ENCODE measurements at regions not wholly inside any gene's neighbourhood (a gene's known extent, or its start where the extent isn't known, plus 50 kb on each side); places are given as distances from the start of the nearest gene placed in this dataset.

GRCh38 chr6:4439159-4439558 lies 303.8 kb upstream of the ECI2 start:
- TF ChIP-seq, protein P1, sequence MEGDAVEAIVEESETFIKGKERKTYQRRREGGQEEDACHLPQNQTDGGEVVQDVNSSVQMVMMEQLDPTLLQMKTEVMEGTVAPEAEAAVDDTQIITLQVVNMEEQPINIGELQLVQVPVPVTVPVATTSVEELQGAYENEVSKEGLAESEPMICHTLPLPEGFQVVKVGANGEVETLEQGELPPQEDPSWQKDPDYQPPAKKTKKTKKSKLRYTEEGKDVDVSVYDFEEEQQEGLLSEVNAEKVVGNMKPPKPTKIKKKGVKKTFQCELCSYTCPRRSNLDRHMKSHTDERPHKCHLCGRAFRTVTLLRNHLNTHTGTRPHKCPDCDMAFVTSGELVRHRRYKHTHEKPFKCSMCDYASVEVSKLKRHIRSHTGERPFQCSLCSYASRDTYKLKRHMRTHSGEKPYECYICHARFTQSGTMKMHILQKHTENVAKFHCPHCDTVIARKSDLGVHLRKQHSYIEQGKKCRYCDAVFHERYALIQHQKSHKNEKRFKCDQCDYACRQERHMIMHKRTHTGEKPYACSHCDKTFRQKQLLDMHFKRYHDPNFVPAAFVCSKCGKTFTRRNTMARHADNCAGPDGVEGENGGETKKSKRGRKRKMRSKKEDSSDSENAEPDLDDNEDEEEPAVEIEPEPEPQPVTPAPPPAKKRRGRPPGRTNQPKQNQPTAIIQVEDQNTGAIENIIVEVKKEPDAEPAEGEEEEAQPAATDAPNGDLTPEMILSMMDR (IDR thresholded peaks at IDR 0.05) = no peak
- TF ChIP-seq TCF7L2 (IDR thresholded peaks at IDR 0.05; ENCODE audit: low read depth, low read length) = no peak
- no peak for TF ChIP-seq SIN3A (IDR thresholded peaks at IDR 0.05; ENCODE audit: borderline replicate concordance, insufficient read depth, low read depth, low read length)
- no peak for TF ChIP-seq POLR2AphosphoS5 (IDR thresholded peaks at IDR 0.05; ENCODE audit: low read depth, low read length)

Measured in Panc1 (cell line).